H9 (cell line): ENCODE measurements at regions not wholly inside any gene's neighbourhood (a gene's known extent, or its start where the extent isn't known, plus 50 kb on each side); places are given as distances from the start of the nearest gene placed in this dataset.

Source experiments
- DNase-seq: peaks from one replicate; pipeline ENCODE4 v3.0.0-alpha.2; 2017
- H2AFZ ChIP-seq: one replicate; pipeline ENCODE4 v1.6.1; 2013; ENCODE audit warnings: mild to moderate bottlenecking, low read length, control low read depth, moderate library complexity
- H2AK5ac ChIP-seq: 2 replicates; pipeline ENCODE4 v1.6.1; 2013; ENCODE audit warnings: low read length, control low read depth, mixed read lengths; ENCODE audit not compliant: insufficient read length
- H2BK120ac ChIP-seq: one replicate; pipeline ENCODE4 v1.6.1; 2013; ENCODE audit warnings: low read depth, mild to moderate bottlenecking, low read length, control low read depth, inconsistent platforms; ENCODE audit not compliant: poor library complexity, severe bottlenecking
- H2BK12ac ChIP-seq: 2 replicates; pipeline ENCODE4 v1.6.1; 2013; ENCODE audit warnings: low read length, control low read depth, mixed read lengths, low read depth; ENCODE audit not compliant: insufficient read length
- H2BK15ac ChIP-seq: 2 replicates; pipeline ENCODE4 v1.6.1; 2013; ENCODE audit warnings: low read depth, low read length, control low read depth
- H2BK20ac ChIP-seq: one replicate; pipeline ENCODE4 v1.6.1; 2013; ENCODE audit warnings: low read depth, mild to moderate bottlenecking, low read length, control low read depth, inconsistent platforms; ENCODE audit not compliant: poor library complexity, severe bottlenecking
- H2BK5ac ChIP-seq: 2 replicates; pipeline ENCODE4 v1.6.1; 2013; ENCODE audit warnings: low read length, control low read depth, mixed read lengths; ENCODE audit not compliant: insufficient read length
- H3K14ac ChIP-seq: 2 replicates; pipeline ENCODE4 v1.6.1; 2013; ENCODE audit warnings: low read length, control low read depth; ENCODE audit not compliant: insufficient read depth
- H3K18ac ChIP-seq: 2 replicates; pipeline ENCODE4 v1.6.1; 2013; ENCODE audit warnings: low read depth, mild to moderate bottlenecking, mixed read lengths, low read length, control low read depth; ENCODE audit not compliant: insufficient read length
- H3K23ac ChIP-seq: 2 replicates; pipeline ENCODE4 v1.6.1; 2013; ENCODE audit warnings: low read length, control low read depth, mixed read lengths, low read depth; ENCODE audit not compliant: insufficient read length
- H3K23me2 ChIP-seq: 2 replicates; pipeline ENCODE4 v1.6.1; 2013; ENCODE audit warnings: low read depth, mild to moderate bottlenecking, mixed read lengths, low read length, control low read depth; ENCODE audit not compliant: insufficient read length, poor library complexity, severe bottlenecking
- H3K27ac ChIP-seq: 2 replicates; pipeline ENCODE4 v1.5.1; 2013; ENCODE audit warnings: low read length, control low read depth, mixed read lengths, low read depth; ENCODE audit not compliant: insufficient read length
- H3K27me3 ChIP-seq: 2 replicates; pipeline ENCODE4 v1.6.1; 2013; ENCODE audit warnings: low read length, control low read depth, inconsistent platforms; ENCODE audit not compliant: insufficient read depth
- H3K4ac ChIP-seq: 2 replicates; pipeline ENCODE4 v1.6.1; 2013; ENCODE audit warnings: low read depth, mild to moderate bottlenecking, control low read depth, inconsistent platforms, low read length, moderate library complexity
- H3K4me1 ChIP-seq: 2 replicates; pipeline ENCODE4 v1.6.1; 2013; ENCODE audit warnings: low read length, control low read depth, inconsistent platforms; ENCODE audit not compliant: insufficient read depth
- H3K4me2 ChIP-seq: 2 replicates; pipeline ENCODE4 v1.6.1; 2013; ENCODE audit warnings: low read length, control low read depth, mixed read lengths; ENCODE audit not compliant: insufficient read length, insufficient read depth
- H3K56ac ChIP-seq: 2 replicates; pipeline ENCODE4 v1.6.1; 2013; ENCODE audit warnings: low read depth, mild to moderate bottlenecking, mixed read lengths, low read length, control low read depth; ENCODE audit not compliant: insufficient read length
- H3K79me1 ChIP-seq: 2 replicates; pipeline ENCODE4 v1.6.1; 2013; ENCODE audit warnings: low read depth, mild to moderate bottlenecking, moderate library complexity, low read length, control low read depth, inconsistent platforms; ENCODE audit not compliant: insufficient read depth, poor library complexity, severe bottlenecking
- H3K79me2 ChIP-seq: 2 replicates; pipeline ENCODE4 v1.6.1; 2013; ENCODE audit warnings: low read length, control low read depth, inconsistent platforms; ENCODE audit not compliant: insufficient read depth
- H3K9ac ChIP-seq: 2 replicates; pipeline ENCODE4 v1.6.1; 2013; ENCODE audit warnings: low read length, control low read depth, mixed read lengths; ENCODE audit not compliant: insufficient read length; ENCODE audit errors: extremely low read depth
- H3K9me3 ChIP-seq: one replicate; pipeline ENCODE4 v1.6.1; 2013; ENCODE audit warnings: low read depth, low read length, inconsistent platforms; ENCODE audit not compliant: control insufficient read depth
- H3T11ph ChIP-seq: one replicate; pipeline ENCODE4 v1.6.1; 2013; ENCODE audit warnings: mild to moderate bottlenecking, low read length, control low read depth, inconsistent platforms
- H4K20me1 ChIP-seq: one replicate; pipeline ENCODE4 v1.6.1; 2013; ENCODE audit not compliant: control insufficient read depth, insufficient read length, insufficient read depth
- H4K5ac ChIP-seq: 2 replicates; pipeline ENCODE4 v1.6.1; 2013; ENCODE audit warnings: low read depth, mild to moderate bottlenecking, mixed read lengths, low read length, control low read depth; ENCODE audit not compliant: insufficient read length
- H4K8ac ChIP-seq: replicated peaks from 2 replicates; pipeline ENCODE4 v1.6.1; 2013; ENCODE audit warnings: low read length, control low read depth, mixed read lengths, low read depth; ENCODE audit not compliant: insufficient read length
- H4K91ac ChIP-seq: 2 replicates; pipeline ENCODE4 v1.6.1; 2013; ENCODE audit warnings: low read depth, mild to moderate bottlenecking, moderate library complexity, mixed read lengths, low read length, control low read depth; ENCODE audit not compliant: insufficient read length
- H3K27ac Mint-ChIP-seq, 3 experiments: 2 replicates in 2 of 3; 3 replicates in 1 of 3; pipeline ENCODE4 v1.8.0; 2020 to 2021; ENCODE audit warnings: mixed read lengths in 3 of 3, mild to moderate bottlenecking in 1 of 3, moderate library complexity in 1 of 3
- H3K27me3 Mint-ChIP-seq: 2 replicates; pipeline ENCODE4 v1.8.0; 2021; ENCODE audit warnings: low read depth, mild to moderate bottlenecking, moderate library complexity, mixed read lengths
- H3K36me3 Mint-ChIP-seq, 3 experiments: 2 replicates in 2 of 3; 3 replicates in 1 of 3; pipeline ENCODE4 v1.8.0; 2020 to 2021; ENCODE audit warnings: low read depth in 3 of 3, mixed read lengths in 3 of 3; ENCODE audit not compliant: insufficient read depth in 1 of 3
- H3K4me1 Mint-ChIP-seq, 2 experiments: 2 replicates each; pipeline ENCODE4 v1.8.0; 2020; ENCODE audit warnings: mixed read lengths in 2 of 2
- H3K4me3 Mint-ChIP-seq, 2 experiments: 2 replicates in 1 of 2; 3 replicates in 1 of 2; pipeline ENCODE4 v1.8.0; 2020 to 2021; ENCODE audit warnings: mild to moderate bottlenecking in 2 of 2, mixed read lengths in 2 of 2, moderate library complexity in 1 of 2
- H3K9me3 Mint-ChIP-seq, 2 experiments: 2 replicates in 1 of 2; 3 replicates in 1 of 2; pipeline ENCODE4 v1.8.0; 2020; ENCODE audit warnings: mild to moderate bottlenecking in 2 of 2, mixed read lengths in 2 of 2, moderate library complexity in 1 of 2
- WGBS: extraction: QIAGEN DNeasy Blood & Tissue Kit; methylation state at CpG from one replicate; pipeline ENCODE4 v1.1.7; 2013; ENCODE audit warnings: missing lambda C conversion rate, low lambda C conversion rate, mixed read lengths; ENCODE audit not compliant: insufficient read length; ENCODE audit errors: extremely low coverage; 5-methylcytosine and 5-hydroxymethylcytosine counted together
- TF ChIP-seq, protein P1 (sequence below): fragments of 200-600 bp; sonication (generic); conservative IDR thresholded peaks from 3 replicates; pipeline ENCODE4 v1.8.0; 2021; ENCODE audit warnings: antibody characterized with exemption, mild to moderate bottlenecking

GRCh38 chr4:104574371-104574770 lies 79.7 kb upstream of the CXXC4 start:
- no peak overlapping the region for H2BK120ac ChIP-seq
- H3K4me3 Mint-ChIP-seq = no peak overlapping the region
- WGBS = no CpG with 5 or more reads among the region's 4 CpGs

More at GRCh38 chr4:104574371-104574770, 79.7 kb upstream of the CXXC4 start:
- Histone ChIP-seq H3K23ac (no peak overlapping the region), H2BK20ac (no peak overlapping the region), H3K9ac (no peak overlapping the region), H4K8ac (no peak overlapping the region), H3K23me2 (no peaks in the 10 kb centered on the region), H3K4ac (no peak overlapping the region), H3K9me3 (no peaks in the 10 kb centered on the region), H3K56ac (no peak overlapping the region), H4K91ac (no peak overlapping the region), H2BK5ac (no peak overlapping the region), H3K79me1 (no peaks in the 10 kb centered on the region), H4K20me1 (no peaks in the 10 kb centered on the region), H3K27me3 (no peaks in the 10 kb centered on the region), H4K5ac (no peak overlapping the region), H3K18ac (no peak overlapping the region), H2BK15ac (no peak overlapping the region), H3K27ac (no peak overlapping the region), H3T11ph (no peak overlapping the region), H2AFZ (no peak overlapping the region), H3K14ac (no peak overlapping the region), H3K4me1 (peaks cover 5% of the 10 kb centered on the region; the same call in 1 of the 2 replicates), H3K4me2 (no peak overlapping the region), H2AK5ac (no peak overlapping the region), H3K79me2 (no peaks in the 10 kb centered on the region), H2BK12ac (no peak overlapping the region)
- H3K36me3 Mint-ChIP-seq = no peaks in the 10 kb centered on the region
- TF ChIP-seq, protein P1, sequence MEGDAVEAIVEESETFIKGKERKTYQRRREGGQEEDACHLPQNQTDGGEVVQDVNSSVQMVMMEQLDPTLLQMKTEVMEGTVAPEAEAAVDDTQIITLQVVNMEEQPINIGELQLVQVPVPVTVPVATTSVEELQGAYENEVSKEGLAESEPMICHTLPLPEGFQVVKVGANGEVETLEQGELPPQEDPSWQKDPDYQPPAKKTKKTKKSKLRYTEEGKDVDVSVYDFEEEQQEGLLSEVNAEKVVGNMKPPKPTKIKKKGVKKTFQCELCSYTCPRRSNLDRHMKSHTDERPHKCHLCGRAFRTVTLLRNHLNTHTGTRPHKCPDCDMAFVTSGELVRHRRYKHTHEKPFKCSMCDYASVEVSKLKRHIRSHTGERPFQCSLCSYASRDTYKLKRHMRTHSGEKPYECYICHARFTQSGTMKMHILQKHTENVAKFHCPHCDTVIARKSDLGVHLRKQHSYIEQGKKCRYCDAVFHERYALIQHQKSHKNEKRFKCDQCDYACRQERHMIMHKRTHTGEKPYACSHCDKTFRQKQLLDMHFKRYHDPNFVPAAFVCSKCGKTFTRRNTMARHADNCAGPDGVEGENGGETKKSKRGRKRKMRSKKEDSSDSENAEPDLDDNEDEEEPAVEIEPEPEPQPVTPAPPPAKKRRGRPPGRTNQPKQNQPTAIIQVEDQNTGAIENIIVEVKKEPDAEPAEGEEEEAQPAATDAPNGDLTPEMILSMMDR = no peak
- peaks cover 8% of the 10 kb centered on the region in 2 experiments for H3K4me1 Mint-ChIP-seq
- H3K9me3 Mint-ChIP-seq = no peaks in the 10 kb centered on the region
- H3K27ac Mint-ChIP-seq = no peak overlapping the region
- no peaks in the 10 kb centered on the region for H3K27me3 Mint-ChIP-seq
- no peak for DNase-seq
